ENCODE measurements at regions not wholly inside any gene's neighbourhood (a gene's known extent, or its start where the extent isn't known, plus 50 kb on each side); places are given as distances from the start of the nearest gene placed in this dataset.

GRCh38 chr2:215848146-215848545, 165.2 kb downstream of the MREG start:
- POLR2A ChIA-PET: no interaction called here
- peaks cover under 1% of the 10 kb centered on the region; the same call in 1 of the 2 replicates for H3K9me3 ChIP-seq (ENCODE audit: low read length)
- intact Hi-C loops (cut with micrococcal nuclease; ENCODE audit: unreplicated experiment): no loop called here
- TF ChIP-seq KMT2A (CRISPR knock-in tag; IDR thresholded peaks at IDR 0.05): no peak
- TF ChIP-seq KIAA2018 (CRISPR knock-in tag; IDR thresholded peaks at IDR 0.05; ENCODE audit: borderline replicate concordance): no peak
- no peak for TF ChIP-seq SRF (IDR thresholded peaks at IDR 0.05; ENCODE audit: low read depth, low read length)
- TF ChIP-seq RXRB (CRISPR knock-in tag; IDR thresholded peaks at IDR 0.05; ENCODE audit: borderline replicate concordance): no peak
- no peak for TF ChIP-seq SAFB2 (CRISPR knock-in tag; IDR thresholded peaks at IDR 0.05; ENCODE audit: borderline replicate concordance, low read depth)
- no peak for TF ChIP-seq ZNF354B (CRISPR knock-in tag; IDR thresholded peaks at IDR 0.05)
- no peak for TF ChIP-seq TCF12 (IDR thresholded peaks at IDR 0.05)
- TF ChIP-seq TCF12 (CRISPR knock-in tag; IDR thresholded peaks at IDR 0.05): no peak
- no peak for TF ChIP-seq STAT5B (CRISPR knock-in tag; IDR thresholded peaks at IDR 0.05)
- no peak for TF ChIP-seq MTF2 (CRISPR knock-in tag; IDR thresholded peaks at IDR 0.05; ENCODE audit: borderline replicate concordance)
- TF ChIP-seq RBFOX2 (IDR thresholded peaks at IDR 0.05; ENCODE audit: low read depth, low read length): no peak
- TF ChIP-seq ZNF512 (CRISPR knock-in tag; IDR thresholded peaks at IDR 0.05): no peak
- TF ChIP-seq HOXA5 (CRISPR knock-in tag; IDR thresholded peaks at IDR 0.05): no peak
- no peak for TF ChIP-seq MED8 (CRISPR knock-in tag; IDR thresholded peaks at IDR 0.05; ENCODE audit: insufficient replicate concordance)
- no peak for TF ChIP-seq GPBP1L1 (CRISPR knock-in tag; IDR thresholded peaks at IDR 0.05)
- no peak for TF ChIP-seq CENPX (CRISPR knock-in tag; IDR thresholded peaks at IDR 0.05)

More at GRCh38 chr2:215848146-215848545, 165.2 kb downstream of the MREG start:
- Histone ChIP-seq H3K27me3 (ENCODE audit: control insufficient read depth in 1 of 2, insufficient read depth in 2 of 2, low read length in 2 of 2) (no peaks in the 10 kb centered on the region), H3K36me3 (replicated peaks in 1 of 2; ENCODE audit: control insufficient read depth in 1 of 2, insufficient read depth in 2 of 2, low read length in 2 of 2) (no peaks in the 10 kb centered on the region), H3K9ac (ENCODE audit: insufficient read depth, low read depth, low read length) (no peak overlapping the region), H3K27ac (ENCODE audit: extremely low read length, insufficient read depth, low read length) (no peak overlapping the region), H3K79me2 (ENCODE audit: insufficient read depth, low read length) (no peaks in the 10 kb centered on the region), H3K4me2 (ENCODE audit: low read depth, low read length) (no peak overlapping the region), H4K20me1 (ENCODE audit: insufficient read depth, low read length) (no peaks in the 10 kb centered on the region), H3K4me3 (replicated peaks in 1 of 3; ENCODE audit: insufficient read depth in 1 of 3, low read depth in 2 of 3, low read length in 3 of 3) (no peak overlapping the region), H2AFZ (ENCODE audit: low read length) (no peak overlapping the region), H3K4me1 (ENCODE audit: insufficient read depth, low read length) (peaks cover 18% of the 10 kb centered on the region)
- BruUV-seq (replicated peaks): no TSS peak
- CTCF ChIA-PET (ENCODE audit: low intra/inter-chr PET ratio, low total read pairs): no interaction called here
- in situ Hi-C loops (cut with HindIII; ENCODE audit: extremely low pct_ligation_motif_present, low pct_unique_long_range_greater_than_20kb): no loop called here
- ATAC-seq: no peak
- no peak for FAIRE-seq
- 54% methylated on average over 3 of the region's 3 CpGs for WGBS (ENCODE audit: low lambda C conversion rate)
- no peak for DNase-seq (ENCODE audit: low spot score)

Measured in HepG2 (cell line).